Glutamatergic neuron (in vitro differentiated cells): ENCODE measurements at regions not wholly inside any gene's neighbourhood (a gene's known extent, or its start where the extent isn't known, plus 50 kb on each side); places are given as distances from the start of the nearest gene placed in this dataset.

Experiments
- DNase-seq: peaks from one replicate; pipeline ENCODE4 v3.0.0; 2022
- H3K27ac Mint-ChIP-seq: one replicate; pipeline ENCODE4 v1.8.0; 2020; ENCODE audit warnings: mild to moderate bottlenecking, mixed read lengths, inconsistent platforms; ENCODE audit not compliant: unreplicated experiment
- H3K27me3 Mint-ChIP-seq: one replicate; pipeline ENCODE4 v1.8.0; 2020; ENCODE audit warnings: mild to moderate bottlenecking, moderate library complexity, mixed read lengths, inconsistent platforms; ENCODE audit not compliant: unreplicated experiment
- H3K36me3 Mint-ChIP-seq: one replicate; pipeline ENCODE4 v1.8.0; 2020; ENCODE audit warnings: mild to moderate bottlenecking, mixed read lengths, inconsistent platforms; ENCODE audit not compliant: unreplicated experiment
- H3K4me1 Mint-ChIP-seq: one replicate; pipeline ENCODE4 v1.8.0; 2020; ENCODE audit warnings: mild to moderate bottlenecking, low read depth, mixed read lengths, inconsistent platforms; ENCODE audit not compliant: unreplicated experiment
- H3K4me3 Mint-ChIP-seq: one replicate; pipeline ENCODE4 v1.8.0; 2020; ENCODE audit warnings: mild to moderate bottlenecking, mixed read lengths, inconsistent platforms; ENCODE audit not compliant: unreplicated experiment
- H3K9me3 Mint-ChIP-seq: one replicate; pipeline ENCODE4 v1.8.0; 2020; ENCODE audit warnings: mild to moderate bottlenecking, moderate library complexity, mixed read lengths, inconsistent platforms; ENCODE audit not compliant: unreplicated experiment
- CTCF ChIP-seq: fragments of 200-600 bp; sonication (generic); IDR thresholded peaks from one replicate; pipeline ENCODE4 v1.5.0; 2021; ENCODE audit not compliant: partially characterized antibody, unreplicated experiment

- H3K36me3 Mint-ChIP-seq, result no peaks in the 10 kb centered on the region
- TF ChIP-seq CTCF, result no peak
- no peaks in the 10 kb centered on the region for H3K9me3 Mint-ChIP-seq
- no peak for DNase-seq
- H3K4me3 Mint-ChIP-seq, result no peak overlapping the region
- peaks cover 2% of the 10 kb centered on the region for H3K4me1 Mint-ChIP-seq
- H3K27ac Mint-ChIP-seq, result no peak overlapping the region
- H3K27me3 Mint-ChIP-seq, result no peaks in the 10 kb centered on the region
Observed at GRCh38 chr10:57465155-57465554, 802.5 kb downstream of the IPMK start.

DNA sequence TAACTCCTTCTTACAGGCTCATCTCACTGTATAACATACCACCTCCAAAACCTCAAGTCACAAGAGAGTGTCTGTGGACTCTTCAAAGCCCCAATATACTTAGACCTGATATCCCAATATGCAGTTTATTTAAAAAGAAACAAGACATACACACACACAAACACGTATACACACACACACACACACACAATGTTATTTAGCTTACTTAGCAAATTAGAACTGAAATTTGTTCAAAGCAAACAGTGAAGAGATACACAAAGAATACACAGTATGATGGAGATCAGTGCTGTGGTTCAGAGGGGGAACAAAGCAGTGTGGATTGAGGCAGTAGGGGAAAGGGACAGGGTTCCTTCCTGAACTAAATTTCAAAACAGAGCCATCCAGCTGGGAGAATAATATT is 807.2 kb downstream of the IPMK start:
- H3K27me3 Mint-ChIP-seq, result no peaks in the 10 kb centered on the region
- DNase-seq, result no peak
- H3K4me3 Mint-ChIP-seq, result no peak overlapping the region
- H3K36me3 Mint-ChIP-seq, result no peaks in the 10 kb centered on the region
- no peak for TF ChIP-seq CTCF
- peaks cover 2% of the 10 kb centered on the region for H3K4me1 Mint-ChIP-seq
- H3K27ac Mint-ChIP-seq, result no peak overlapping the region
- no peaks in the 10 kb centered on the region for H3K9me3 Mint-ChIP-seq

- TF ChIP-seq CTCF, result no peak
- Mint-ChIP-seq H3K27ac (no peak overlapping the region), H3K36me3 (no peaks in the 10 kb centered on the region), H3K27me3 (no peaks in the 10 kb centered on the region), H3K9me3 (no peaks in the 10 kb centered on the region), H3K4me1 (peaks cover 2% of the 10 kb centered on the region), H3K4me3 (no peak overlapping the region)
- no peak for DNase-seq
Observed at GRCh38 chr10:57457972-57458512, 809.7 kb downstream of the IPMK start.

- no peak for TF ChIP-seq CTCF
- no peaks in the 10 kb centered on the region for H3K27me3 Mint-ChIP-seq
- H3K36me3 Mint-ChIP-seq, result no peaks in the 10 kb centered on the region
- H3K9me3 Mint-ChIP-seq, result no peaks in the 10 kb centered on the region
- no peak overlapping the region for H3K27ac Mint-ChIP-seq
- no peaks in the 10 kb centered on the region for H3K4me1 Mint-ChIP-seq
- no peak for DNase-seq
- no peak overlapping the region for H3K4me3 Mint-ChIP-seq
Observed at GRCh38 chr10:57430376-57430775, 837.3 kb downstream of the IPMK start.

- Mint-ChIP-seq H3K4me1 (no peaks in the 10 kb centered on the region), H3K36me3 (no peaks in the 10 kb centered on the region), H3K4me3 (no peak overlapping the region), H3K27ac (no peak overlapping the region), H3K9me3 (no peaks in the 10 kb centered on the region), H3K27me3 (no peaks in the 10 kb centered on the region)
- DNase-seq, result no peak
- TF ChIP-seq CTCF, result no peak
Observed at GRCh38 chr10:57420881-57421280, 846.8 kb downstream of the IPMK start.
